Fibroblast of skin of abdomen (primary cell): ENCODE measurements at regions not wholly inside any gene's neighbourhood (a gene's known extent, or its start where the extent isn't known, plus 50 kb on each side); places are given as distances from the start of the nearest gene placed in this dataset.

Experiments
- DNase-seq: peaks from one replicate; pipeline ENCODE4 v3.0.0-alpha.2; 2013

GRCh38 chr20:12597551-12597950 lies 411.2 kb upstream of the SPTLC3 start:
- no peak for DNase-seq

- no peak for DNase-seq
Measured at GRCh38 chr20:12598894-12599293, 409.9 kb upstream of the SPTLC3 start.

- DNase-seq: no peak
Measured at GRCh38 chr20:12599494-12599893, 409.3 kb upstream of the SPTLC3 start.

GRCh38 chr20:12605751-12606150 lies 403.0 kb upstream of the SPTLC3 start:
- DNase-seq: no peak

GRCh38 chr20:12610871-12611270 lies 397.9 kb upstream of the SPTLC3 start:
- DNase-seq: no peak

GRCh38 chr20:12614764-12615163 lies 394.0 kb upstream of the SPTLC3 start:
- DNase-seq: no peak

GRCh38 chr20:12617076-12617475 lies 391.7 kb upstream of the SPTLC3 start:
- no peak for DNase-seq

- DNase-seq: no peak
Measured at GRCh38 chr20:12623870-12624269, 384.9 kb upstream of the SPTLC3 start.

- no peak for DNase-seq
Measured at GRCh38 chr20:12627485-12627884, 381.3 kb upstream of the SPTLC3 start.

- no peak for DNase-seq
Measured at GRCh38 chr20:12638633-12639312, 370.0 kb upstream of the SPTLC3 start.

- DNase-seq: no peak
Measured at GRCh38 chr20:12640251-12640650, 368.5 kb upstream of the SPTLC3 start.

- no peak for DNase-seq
Measured at GRCh38 chr20:12641619-12642018, 367.2 kb upstream of the SPTLC3 start.

GRCh38 chr20:12644461-12644860 lies 364.3 kb upstream of the SPTLC3 start:
- DNase-seq: no peak

- no peak for DNase-seq
Measured at GRCh38 chr20:12649234-12649633, 359.5 kb upstream of the SPTLC3 start.

GRCh38 chr20:12653642-12654041 lies 355.1 kb upstream of the SPTLC3 start:
- no peak for DNase-seq

- DNase-seq: no peak
Measured at GRCh38 chr20:12659942-12660341, 348.8 kb upstream of the SPTLC3 start.

GRCh38 chr20:12660918-12661317 lies 347.9 kb upstream of the SPTLC3 start:
- no peak for DNase-seq

- no peak for DNase-seq
Measured at GRCh38 chr20:12670301-12670700, 338.5 kb upstream of the SPTLC3 start.

- no peak for DNase-seq
Measured at GRCh38 chr20:12673352-12673751, 335.4 kb upstream of the SPTLC3 start.

- no peak for DNase-seq
Measured at GRCh38 chr20:12677925-12678324, 330.8 kb upstream of the SPTLC3 start.

GRCh38 chr20:12679447-12679846 lies 329.3 kb upstream of the SPTLC3 start:
- no peak for DNase-seq

- DNase-seq: no peak
Measured at GRCh38 chr20:12682613-12683012, 326.2 kb upstream of the SPTLC3 start.

- DNase-seq: no peak
Measured at GRCh38 chr20:12687476-12687875, 321.3 kb upstream of the SPTLC3 start.

- DNase-seq: no peak
Measured at GRCh38 chr20:12695937-12696336, 312.8 kb upstream of the SPTLC3 start.

GRCh38 chr20:12698817-12699216 lies 310.0 kb upstream of the SPTLC3 start:
- no peak for DNase-seq
